Motor neuron (in vitro differentiated cells): ENCODE measurements at regions not wholly inside any gene's neighbourhood (a gene's known extent, or its start where the extent isn't known, plus 50 kb on each side); places are given as distances from the start of the nearest gene placed in this dataset.

Source experiments
- ATAC-seq, 8 experiments: fragments of 200-7000 bp; cut with Tn5 transposase; replicated peaks in 6 of 8; 2 replicates each; pipeline ENCODE4 v1.8.0; 2021; ENCODE audit warnings: mild to moderate bottlenecking in 8 of 8, moderate library complexity in 8 of 8
- H3K27ac ChIP-seq, 2 donors: fragments of 250-450 bp; sonication (Bioruptor Pico); 2 replicates each; pipeline ENCODE4 v1.9.0; 2021; ENCODE audit warnings: antibody characterized with exemption in 2 of 2, mild to moderate bottlenecking in 2 of 2, moderate library complexity in 1 of 2
- H3K4me1 ChIP-seq, 2 donors: fragments of 250-450 bp; sonication (Bioruptor Pico); replicated peaks in 1 of 2; 2 replicates each; pipeline ENCODE4 v1.6.1; 2021; ENCODE audit warnings: antibody characterized with exemption in 2 of 2, mild to moderate bottlenecking in 2 of 2, moderate library complexity in 1 of 2
- H3K4me3 ChIP-seq, 5 donors: fragments of 250-450 bp; sonication (Bioruptor Pico); 2 replicates each; pipeline ENCODE4 v1.9.0; 2021; ENCODE audit warnings: antibody characterized with exemption in 5 of 5, mild to moderate bottlenecking in 5 of 5, moderate library complexity in 4 of 5
- WGBS, 10 experiments: fragments of 450-650 bp; shearing (Covaris generic); methylation state at CpG; one replicate each; pipeline ENCODE4 v1.0.0; 2022; 5-methylcytosine and 5-hydroxymethylcytosine counted together
- in situ Hi-C, 9 experiments: fragments of 400-800 bp; cut with MboI; loops; one replicate each; pipeline ENCODE4 v1.15.0; 2021; ENCODE audit warnings: low sequenced_read_pairs in 9 of 9, low pct_unique_long_range_greater_than_20kb in 2 of 9; ENCODE audit not compliant: unreplicated experiment in 9 of 9

DNA sequence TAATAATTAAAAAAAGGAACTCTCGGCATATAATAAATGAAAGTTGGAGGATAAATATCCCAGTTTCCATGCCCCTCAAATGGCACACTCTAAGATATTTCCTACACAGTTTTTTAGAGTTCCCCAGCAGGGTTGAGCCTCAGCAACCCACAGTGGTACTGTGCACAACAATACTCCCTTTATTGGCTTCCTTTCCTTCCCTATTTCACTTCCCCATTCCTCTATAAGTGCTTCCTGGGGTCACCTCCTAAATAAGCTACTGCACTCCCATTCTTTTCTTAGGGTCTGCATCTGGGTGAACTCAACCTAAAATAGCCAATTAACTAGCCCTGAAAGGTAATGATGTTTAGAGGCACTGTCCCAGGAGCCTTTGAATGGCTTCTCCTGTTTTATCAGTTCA, 76.4 kb upstream of the NHS start:
- H3K4me1 ChIP-seq = no peaks in the 10 kb centered on the region
- no peak overlapping the region for H3K4me3 ChIP-seq
- no CpG with 5 or more reads among the region's 1 CpG for WGBS, 10 experiments
- H3K27ac ChIP-seq = no peak overlapping the region
- in situ Hi-C loops = no loop called here
- no peak for ATAC-seq

DNA sequence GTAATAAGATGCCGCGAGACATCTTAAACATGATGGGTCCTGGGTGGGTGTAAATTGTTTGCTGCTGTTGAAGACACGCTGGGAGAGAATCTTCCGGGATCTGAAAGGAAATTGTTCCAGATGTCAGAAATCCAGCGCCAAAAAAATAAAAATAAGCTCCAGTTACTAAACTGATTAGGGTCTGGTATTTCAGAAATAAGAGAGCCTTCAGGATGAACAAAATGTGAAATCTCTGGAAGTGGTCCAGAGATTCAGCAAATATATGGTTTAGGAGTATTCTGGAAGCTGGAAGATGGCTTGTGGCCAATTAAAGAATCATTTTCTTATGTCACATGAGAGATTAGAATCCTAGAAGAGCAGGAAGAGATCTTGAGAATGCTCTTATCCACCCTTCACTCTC, 75.8 kb upstream of the NHS start:
- ATAC-seq = no peak
- 0 to 100% (median 0%) methylated on average over 2 to 3 of the region's 5 CpGs; no CpG with 5 or more reads in 5 of the 10 experiments for WGBS, 10 experiments
- Histone ChIP-seq H3K4me1 (no peaks in the 10 kb centered on the region), H3K4me3 (no peak overlapping the region), H3K27ac (no peak overlapping the region)
- in situ Hi-C loops = no loop called here

DNA sequence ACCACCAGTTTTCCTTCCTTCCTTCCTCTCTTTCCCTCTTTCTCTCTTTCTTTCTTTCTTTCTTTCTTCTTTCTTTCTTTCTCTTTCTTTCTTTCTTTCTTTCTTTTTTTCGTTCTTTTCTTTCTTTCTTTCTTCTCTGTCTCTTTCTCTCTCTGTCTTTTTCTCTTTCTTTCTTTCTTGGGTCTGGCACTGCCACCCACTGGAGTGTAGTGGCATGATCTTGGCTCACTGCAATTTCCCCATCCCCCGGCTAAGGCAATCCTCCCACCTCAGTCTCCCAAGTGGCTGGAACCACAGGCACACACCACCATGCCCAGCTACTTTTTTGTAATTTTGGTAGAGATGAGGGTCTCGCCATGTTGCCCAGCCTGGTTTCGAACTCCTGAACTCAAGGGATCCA, 51.6 kb upstream of the NHS start:
- H3K27ac ChIP-seq = no peak overlapping the region
- H3K4me3 ChIP-seq = no peak overlapping the region
- no peaks in the 10 kb centered on the region for H3K4me1 ChIP-seq
- in situ Hi-C loops = no loop called here
- ATAC-seq = no peak
- WGBS, 10 experiments = 0 to 100% (median 60%) methylated on average over 1 to 4 of the region's 4 CpGs; no CpG with 5 or more reads in 3 of the 10 experiments
